ENCODE measurements at regions not wholly inside any gene's neighbourhood (a gene's known extent, or its start where the extent isn't known, plus 50 kb on each side); places are given as distances from the start of the nearest gene placed in this dataset.
"Not testable (repeated sequence)": the region's sequence is repeated elsewhere in the genome, so short reads cannot be mapped to it uniquely, and the experiment has no call there.

GRCh38 chr18:2143636-2144035, 427.7 kb downstream of the METTL4 start:
- Histone ChIP-seq H3K27ac (ENCODE audit: insufficient read depth, low read length, poor library complexity, severe bottlenecking) (no peak overlapping the region), H3K9me3 (ENCODE audit: control insufficient read depth, low read length) (no peaks in the 10 kb centered on the region), H3K4me1 (ENCODE audit: control insufficient read depth, insufficient read depth, low read length, poor library complexity, severe bottlenecking) (no peaks in the 10 kb centered on the region), H3K36me3 (ENCODE audit: control insufficient read depth, insufficient read depth, low read length) (no peaks in the 10 kb centered on the region), H3K27me3 (replicated peaks; ENCODE audit: control insufficient read depth, insufficient read depth, low read length, poor library complexity, severe bottlenecking) (no peaks in the 10 kb centered on the region), H3K4me3 (ENCODE audit: insufficient read depth, low read depth, low read length, poor library complexity, severe bottlenecking) (no peak overlapping the region)
- DNase-seq: no peak

DNA sequence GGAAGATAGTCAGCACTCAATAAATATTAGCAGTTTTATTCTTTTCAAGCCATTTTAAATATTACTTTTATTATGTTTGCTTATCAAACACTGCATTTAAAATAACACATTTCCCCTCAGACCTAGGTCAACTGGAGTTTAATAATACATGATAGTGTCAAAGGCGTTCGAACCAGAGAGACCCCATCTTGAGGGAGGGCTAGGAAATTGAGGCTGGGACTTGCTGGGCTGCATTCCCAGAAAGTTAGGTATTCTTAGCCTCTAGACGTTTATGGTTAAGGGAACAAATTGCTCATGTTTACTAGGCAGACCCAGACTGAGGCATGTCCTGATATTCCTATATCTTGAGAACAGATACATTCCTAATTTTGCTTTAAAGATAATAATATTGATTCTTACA, 426.5 kb downstream of the METTL4 start:
- no peaks in the 10 kb centered on the region for H3K27me3 ChIP-seq (replicated peaks; ENCODE audit: control insufficient read depth, insufficient read depth, low read length, poor library complexity, severe bottlenecking)
- DNase-seq: no peak

GRCh38 chr18:2146092-2146491, 425.2 kb downstream of the METTL4 start:
- Histone ChIP-seq H3K27me3 (replicated peaks; ENCODE audit: control insufficient read depth, insufficient read depth, low read length, poor library complexity, severe bottlenecking) (no peaks in the 10 kb centered on the region), H3K9me3 (ENCODE audit: control insufficient read depth, low read length) (no peaks in the 10 kb centered on the region), H3K4me3 (ENCODE audit: insufficient read depth, low read depth, low read length, poor library complexity, severe bottlenecking) (no peak overlapping the region), H3K4me1 (ENCODE audit: control insufficient read depth, insufficient read depth, low read length, poor library complexity, severe bottlenecking) (no peaks in the 10 kb centered on the region), H3K27ac (ENCODE audit: insufficient read depth, low read length, poor library complexity, severe bottlenecking) (no peak overlapping the region), H3K36me3 (ENCODE audit: control insufficient read depth, insufficient read depth, low read length) (no peaks in the 10 kb centered on the region)
- DNase-seq: no peak

More for the DNA sequence above, 426.5 kb downstream of the METTL4 start:
- no peak overlapping the region for H3K27ac ChIP-seq (ENCODE audit: insufficient read depth, low read length, poor library complexity, severe bottlenecking)
- no peak overlapping the region for H3K4me3 ChIP-seq (ENCODE audit: insufficient read depth, low read depth, low read length, poor library complexity, severe bottlenecking)
- no peaks in the 10 kb centered on the region for H3K9me3 ChIP-seq (ENCODE audit: control insufficient read depth, low read length)
- no peaks in the 10 kb centered on the region for H3K36me3 ChIP-seq (ENCODE audit: control insufficient read depth, insufficient read depth, low read length)
- H3K4me1 ChIP-seq (ENCODE audit: control insufficient read depth, insufficient read depth, low read length, poor library complexity, severe bottlenecking): no peaks in the 10 kb centered on the region

GRCh38 chr18:2146754-2147153, 424.6 kb downstream of the METTL4 start:
- Histone ChIP-seq H3K4me1 (ENCODE audit: control insufficient read depth, insufficient read depth, low read length, poor library complexity, severe bottlenecking) (no peaks in the 10 kb centered on the region), H3K27me3 (replicated peaks; ENCODE audit: control insufficient read depth, insufficient read depth, low read length, poor library complexity, severe bottlenecking) (no peaks in the 10 kb centered on the region), H3K36me3 (ENCODE audit: control insufficient read depth, insufficient read depth, low read length) (no peaks in the 10 kb centered on the region), H3K9me3 (ENCODE audit: control insufficient read depth, low read length) (no peaks in the 10 kb centered on the region), H3K4me3 (ENCODE audit: insufficient read depth, low read depth, low read length, poor library complexity, severe bottlenecking) (no peak overlapping the region), H3K27ac (ENCODE audit: insufficient read depth, low read length, poor library complexity, severe bottlenecking) (no peak overlapping the region)
- DNase-seq: no peak

GRCh38 chr18:2147476-2148230, 423.7 kb downstream of the METTL4 start:
- H3K36me3 ChIP-seq (ENCODE audit: control insufficient read depth, insufficient read depth, low read length): no peaks in the 10 kb centered on the region
- H3K27ac ChIP-seq (ENCODE audit: insufficient read depth, low read length, poor library complexity, severe bottlenecking): no peak overlapping the region
- no peak overlapping the region for H3K4me3 ChIP-seq (ENCODE audit: insufficient read depth, low read depth, low read length, poor library complexity, severe bottlenecking)
- H3K27me3 ChIP-seq (replicated peaks; ENCODE audit: control insufficient read depth, insufficient read depth, low read length, poor library complexity, severe bottlenecking): no peaks in the 10 kb centered on the region
- H3K4me1 ChIP-seq (ENCODE audit: control insufficient read depth, insufficient read depth, low read length, poor library complexity, severe bottlenecking): no peaks in the 10 kb centered on the region
- H3K9me3 ChIP-seq (ENCODE audit: control insufficient read depth, low read length): no peaks in the 10 kb centered on the region
- no peak for DNase-seq

DNA sequence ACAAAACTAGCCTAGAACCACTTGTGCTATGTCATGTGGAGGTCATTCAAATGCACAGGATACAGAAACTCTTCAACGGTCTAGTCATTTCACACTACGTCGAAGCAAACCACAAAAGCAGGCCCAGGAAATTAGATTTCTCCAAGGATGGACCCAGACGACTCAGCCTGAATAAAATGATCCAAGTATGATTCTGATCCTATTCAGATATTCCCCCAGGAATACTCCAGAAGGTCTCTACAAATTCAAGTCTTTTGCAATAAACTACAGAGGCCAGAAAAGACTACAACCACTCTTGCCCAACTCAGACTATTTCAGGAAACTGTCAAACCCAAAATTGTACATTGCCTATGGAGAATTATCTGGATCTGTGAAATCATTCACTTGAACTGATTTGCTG, 422.5 kb downstream of the METTL4 start:
- H3K9me3 ChIP-seq (ENCODE audit: control insufficient read depth, low read length): no peaks in the 10 kb centered on the region
- no peak overlapping the region for H3K27ac ChIP-seq (ENCODE audit: insufficient read depth, low read length, poor library complexity, severe bottlenecking)
- H3K4me3 ChIP-seq (ENCODE audit: insufficient read depth, low read depth, low read length, poor library complexity, severe bottlenecking): no peak overlapping the region
- DNase-seq: no peak
- no peaks in the 10 kb centered on the region for H3K4me1 ChIP-seq (ENCODE audit: control insufficient read depth, insufficient read depth, low read length, poor library complexity, severe bottlenecking)
- no peaks in the 10 kb centered on the region for H3K27me3 ChIP-seq (replicated peaks; ENCODE audit: control insufficient read depth, insufficient read depth, low read length, poor library complexity, severe bottlenecking)
- H3K36me3 ChIP-seq (ENCODE audit: control insufficient read depth, insufficient read depth, low read length): no peaks in the 10 kb centered on the region

DNA sequence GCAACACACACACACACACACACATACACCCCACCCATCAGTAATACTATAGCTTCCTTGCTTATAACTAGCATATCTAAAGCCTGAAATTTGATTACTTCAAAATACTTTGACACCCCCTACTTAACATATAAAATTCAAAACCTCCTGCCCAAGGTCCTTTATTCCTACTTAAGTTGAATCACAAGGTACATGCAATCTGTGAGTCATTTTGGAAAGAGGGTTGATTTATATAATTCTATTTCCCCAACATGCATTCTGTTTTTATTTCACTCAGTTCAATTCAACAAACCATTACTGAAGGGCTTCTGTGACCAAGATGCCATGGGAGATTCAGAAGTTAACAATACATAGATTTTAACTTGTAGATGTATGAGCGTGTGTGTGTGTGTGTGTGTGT, 420.7 kb downstream of the METTL4 start:
- Histone ChIP-seq H3K36me3 (ENCODE audit: control insufficient read depth, insufficient read depth, low read length) (no peaks in the 10 kb centered on the region), H3K4me1 (ENCODE audit: control insufficient read depth, insufficient read depth, low read length, poor library complexity, severe bottlenecking) (no peaks in the 10 kb centered on the region), H3K9me3 (ENCODE audit: control insufficient read depth, low read length) (no peaks in the 10 kb centered on the region), H3K27me3 (replicated peaks; ENCODE audit: control insufficient read depth, insufficient read depth, low read length, poor library complexity, severe bottlenecking) (no peaks in the 10 kb centered on the region), H3K27ac (ENCODE audit: insufficient read depth, low read length, poor library complexity, severe bottlenecking) (no peak overlapping the region), H3K4me3 (ENCODE audit: insufficient read depth, low read depth, low read length, poor library complexity, severe bottlenecking) (no peak overlapping the region)
- no peak for DNase-seq

DNA sequence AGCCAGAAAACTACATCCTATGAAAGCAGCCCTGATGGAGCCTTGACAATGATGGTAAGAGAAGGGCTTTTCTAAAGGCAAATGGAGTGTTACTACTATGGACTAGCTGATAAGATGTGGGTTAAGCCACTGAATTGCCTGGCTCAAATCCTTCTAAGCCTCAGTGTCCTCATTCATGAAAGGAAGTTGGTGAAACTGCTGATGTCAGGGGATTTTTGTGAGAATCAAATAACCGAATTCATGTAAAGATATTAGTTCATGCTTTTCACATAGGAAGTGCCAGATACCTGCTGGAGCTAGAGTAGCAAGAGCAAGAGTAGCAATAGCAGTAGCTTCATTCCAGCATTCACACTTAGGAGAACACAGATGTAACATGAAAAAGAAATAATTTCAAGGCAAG, 417.0 kb downstream of the METTL4 start:
- Histone ChIP-seq H3K4me3 (ENCODE audit: insufficient read depth, low read depth, low read length, poor library complexity, severe bottlenecking) (no peak overlapping the region), H3K4me1 (ENCODE audit: control insufficient read depth, insufficient read depth, low read length, poor library complexity, severe bottlenecking) (no peaks in the 10 kb centered on the region), H3K9me3 (ENCODE audit: control insufficient read depth, low read length) (no peaks in the 10 kb centered on the region), H3K27me3 (replicated peaks; ENCODE audit: control insufficient read depth, insufficient read depth, low read length, poor library complexity, severe bottlenecking) (no peaks in the 10 kb centered on the region), H3K27ac (ENCODE audit: insufficient read depth, low read length, poor library complexity, severe bottlenecking) (no peak overlapping the region), H3K36me3 (ENCODE audit: control insufficient read depth, insufficient read depth, low read length) (no peaks in the 10 kb centered on the region)
- DNase-seq: no peak

DNA sequence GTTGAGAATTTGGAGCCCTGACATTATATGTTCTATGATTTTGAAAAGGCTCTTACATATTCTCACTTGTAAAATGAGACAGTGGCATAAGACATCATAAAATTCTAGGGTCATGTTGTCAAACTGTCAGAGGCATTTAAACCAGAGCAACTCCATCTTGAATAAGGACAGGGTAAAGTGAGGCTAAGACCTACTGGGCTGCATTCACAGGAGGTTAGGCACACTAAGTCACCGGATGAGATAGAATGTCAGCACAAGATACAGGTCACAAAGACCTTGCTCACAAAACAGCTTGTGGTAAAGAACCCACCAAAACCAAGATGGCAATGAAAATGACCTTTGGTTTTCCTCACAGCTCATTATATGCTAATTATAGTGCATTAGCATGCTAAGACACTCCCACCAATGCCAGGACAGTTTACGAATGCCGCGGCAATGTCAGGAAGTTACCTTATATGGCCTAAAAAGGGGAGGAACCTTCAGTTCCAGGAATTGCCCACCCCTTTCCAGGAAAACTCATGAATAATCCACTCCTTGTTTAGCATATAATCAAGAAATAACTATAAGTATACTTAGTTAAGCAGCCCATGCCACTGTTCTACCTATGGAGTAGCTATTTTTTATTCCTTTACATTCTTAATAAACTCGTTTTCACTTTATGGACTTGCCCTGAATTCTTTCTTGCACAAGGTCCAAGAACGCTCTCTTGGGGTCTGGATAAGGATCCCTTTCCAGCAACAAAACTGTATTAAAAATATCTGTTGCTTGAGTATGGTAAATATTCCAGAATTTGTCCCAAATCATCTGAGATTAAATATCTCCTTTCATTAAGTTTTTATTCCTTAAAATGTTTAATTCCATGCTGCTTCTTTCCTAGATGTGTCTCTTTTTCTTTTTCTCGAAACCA, 406.4 kb downstream of the METTL4 start:
- no peak overlapping the region for H3K27ac ChIP-seq (ENCODE audit: insufficient read depth, low read length, poor library complexity, severe bottlenecking)
- no peaks in the 10 kb centered on the region for H3K4me1 ChIP-seq (ENCODE audit: control insufficient read depth, insufficient read depth, low read length, poor library complexity, severe bottlenecking)
- H3K4me3 ChIP-seq (ENCODE audit: insufficient read depth, low read depth, low read length, poor library complexity, severe bottlenecking): no peak overlapping the region
- no peak for DNase-seq
- H3K9me3 ChIP-seq (ENCODE audit: control insufficient read depth, low read length): no peaks in the 10 kb centered on the region
- no peaks in the 10 kb centered on the region for H3K36me3 ChIP-seq (ENCODE audit: control insufficient read depth, insufficient read depth, low read length)
- no peaks in the 10 kb centered on the region for H3K27me3 ChIP-seq (replicated peaks; ENCODE audit: control insufficient read depth, insufficient read depth, low read length, poor library complexity, severe bottlenecking)

- not testable (repeated sequence) for H3K27ac ChIP-seq (ENCODE audit: insufficient read depth, low read length, poor library complexity, severe bottlenecking); H3K27me3 ChIP-seq (replicated peaks; ENCODE audit: control insufficient read depth, insufficient read depth, low read length, poor library complexity, severe bottlenecking); H3K4me1 ChIP-seq (ENCODE audit: control insufficient read depth, insufficient read depth, low read length, poor library complexity, severe bottlenecking); DNase-seq; H3K9me3 ChIP-seq (ENCODE audit: control insufficient read depth, low read length); H3K4me3 ChIP-seq (ENCODE audit: insufficient read depth, low read depth, low read length, poor library complexity, severe bottlenecking); H3K36me3 ChIP-seq (ENCODE audit: control insufficient read depth, insufficient read depth, low read length)
Observed at GRCh38 chr18:2166876-2167275, 404.4 kb downstream of the METTL4 start.
